Peyer's patch (tissue), 4 donors: ENCODE measurements at regions not wholly inside any gene's neighbourhood (a gene's known extent, or its start where the extent isn't known, plus 50 kb on each side); places are given as distances from the start of the nearest gene placed in this dataset.

Source experiments
- CTCF ChIP-seq, 6 experiments: fragments of 450-650 bp in 4 of 6; fragments of 200-600 bp in 2 of 6; sonication (generic) in 1 of 6; IDR thresholded peaks; one replicate each; pipeline ENCODE4 v1.5.1; 2017 to 2019; ENCODE audit warnings: antibody characterized with exemption in 6 of 6, mild to moderate bottlenecking in 3 of 6, moderate library complexity in 1 of 6
- POLR2A ChIP-seq, 2 donors: fragments of 450-650 bp; IDR thresholded peaks; one replicate each; pipeline ENCODE4 v1.5.1; 2017; ENCODE audit warnings: antibody characterized with exemption in 2 of 2, mild to moderate bottlenecking in 2 of 2, moderate library complexity in 2 of 2

DNA sequence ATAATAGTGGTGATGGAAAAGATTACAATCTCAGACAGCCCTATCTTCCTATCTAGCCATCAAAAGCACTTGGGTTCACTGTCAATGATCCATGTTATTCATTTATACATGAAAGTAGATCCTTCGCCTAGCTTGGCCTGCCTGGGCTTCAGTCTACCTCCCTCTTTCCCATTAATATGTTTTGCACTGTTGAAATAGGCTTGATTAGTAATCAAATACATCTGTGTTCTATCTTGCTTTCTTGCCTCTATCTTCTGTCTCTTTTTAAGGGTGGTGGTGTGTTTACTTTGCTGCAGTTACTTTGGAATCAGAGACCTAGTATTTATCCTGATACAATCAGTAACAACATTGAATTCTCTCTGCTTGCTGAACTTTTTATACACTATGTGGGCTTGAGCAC, 521.2 kb downstream of the TNS1 start:
- TF ChIP-seq CTCF (IDR thresholded peaks at IDR 0.05) (no peak), POLR2A (IDR thresholded peaks at IDR 0.05) (no peak)
